ENCODE measurements at regions not wholly inside any gene's neighbourhood (a gene's known extent, or its start where the extent isn't known, plus 50 kb on each side); places are given as distances from the start of the nearest gene placed in this dataset.

DNA sequence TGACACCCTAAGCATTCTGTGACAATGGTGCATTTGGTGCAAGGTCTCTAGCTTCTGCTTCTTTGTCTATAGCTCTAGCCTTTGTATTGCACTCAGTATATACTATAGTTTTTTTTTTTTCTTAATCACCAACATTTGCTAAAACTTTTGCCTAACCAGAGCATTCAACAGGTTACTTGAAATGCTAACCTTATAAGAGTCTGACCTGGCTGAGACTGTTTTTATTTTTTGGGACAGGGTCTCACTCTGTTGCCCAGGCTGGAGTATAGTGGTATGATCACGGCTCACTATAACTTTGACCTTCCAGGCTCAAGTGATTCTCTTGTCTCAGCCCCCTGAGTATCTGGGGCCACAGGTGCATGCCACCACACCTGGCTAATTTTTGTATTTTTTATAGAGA, 92.4 kb downstream of the ZNF365 start:
- H3K9me3 ChIP-seq (ENCODE audit: insufficient read depth, low read length) = peaks cover 5% of the 10 kb centered on the region; the same call in 1 of the 2 replicates

GRCh38 chr10:62467527-62467926, 93.4 kb downstream of the ZNF365 start:
- Histone ChIP-seq H3K9me3 (ENCODE audit: insufficient read depth, low read length) (peaks cover 5% of the 10 kb centered on the region; the same call in 1 of the 2 replicates), H3K9ac (ENCODE audit: low read length) (no peak overlapping the region), H3K4me2 (ENCODE audit: low read length) (no peak overlapping the region), H3K79me2 (ENCODE audit: low read length) (no peaks in the 10 kb centered on the region), H3K36me3 (replicated peaks; ENCODE audit: low read depth, low read length) (no peaks in the 10 kb centered on the region), H4K20me1 (ENCODE audit: insufficient read depth, low read length) (no peaks in the 10 kb centered on the region), H2AFZ (ENCODE audit: low read depth, low read length) (no peak overlapping the region), H3K4me3 (ENCODE audit: low read length) (no peak overlapping the region), H3K27ac (ENCODE audit: low read length) (no peak overlapping the region), H3K27me3 (ENCODE audit: low read depth, low read length) (no peaks in the 10 kb centered on the region), H3K4me1 (ENCODE audit: low read length) (peaks cover 15% of the 10 kb centered on the region)
- TF ChIP-seq, protein P1, sequence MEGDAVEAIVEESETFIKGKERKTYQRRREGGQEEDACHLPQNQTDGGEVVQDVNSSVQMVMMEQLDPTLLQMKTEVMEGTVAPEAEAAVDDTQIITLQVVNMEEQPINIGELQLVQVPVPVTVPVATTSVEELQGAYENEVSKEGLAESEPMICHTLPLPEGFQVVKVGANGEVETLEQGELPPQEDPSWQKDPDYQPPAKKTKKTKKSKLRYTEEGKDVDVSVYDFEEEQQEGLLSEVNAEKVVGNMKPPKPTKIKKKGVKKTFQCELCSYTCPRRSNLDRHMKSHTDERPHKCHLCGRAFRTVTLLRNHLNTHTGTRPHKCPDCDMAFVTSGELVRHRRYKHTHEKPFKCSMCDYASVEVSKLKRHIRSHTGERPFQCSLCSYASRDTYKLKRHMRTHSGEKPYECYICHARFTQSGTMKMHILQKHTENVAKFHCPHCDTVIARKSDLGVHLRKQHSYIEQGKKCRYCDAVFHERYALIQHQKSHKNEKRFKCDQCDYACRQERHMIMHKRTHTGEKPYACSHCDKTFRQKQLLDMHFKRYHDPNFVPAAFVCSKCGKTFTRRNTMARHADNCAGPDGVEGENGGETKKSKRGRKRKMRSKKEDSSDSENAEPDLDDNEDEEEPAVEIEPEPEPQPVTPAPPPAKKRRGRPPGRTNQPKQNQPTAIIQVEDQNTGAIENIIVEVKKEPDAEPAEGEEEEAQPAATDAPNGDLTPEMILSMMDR (IDR thresholded peaks at IDR 0.05; ENCODE audit: low read depth, low read length) = no peak
- TF ChIP-seq EZH2phosphoT487 (IDR thresholded peaks at IDR 0.05; ENCODE audit: low read depth) = no peak

More for the DNA sequence above, 92.4 kb downstream of the ZNF365 start:
- no peaks in the 10 kb centered on the region for H3K79me2 ChIP-seq (ENCODE audit: low read length)
- H3K27ac ChIP-seq (ENCODE audit: low read length) = no peak overlapping the region
- H4K20me1 ChIP-seq (ENCODE audit: insufficient read depth, low read length) = no peaks in the 10 kb centered on the region
- no peaks in the 10 kb centered on the region for H3K36me3 ChIP-seq (replicated peaks; ENCODE audit: low read depth, low read length)
- H3K4me3 ChIP-seq (ENCODE audit: low read length) = no peak overlapping the region
- no peak overlapping the region for H2AFZ ChIP-seq (ENCODE audit: low read depth, low read length)
- H3K4me2 ChIP-seq (ENCODE audit: low read length) = no peak overlapping the region
- no peak for TF ChIP-seq EZH2phosphoT487 (IDR thresholded peaks at IDR 0.05; ENCODE audit: low read depth)
- TF ChIP-seq, protein P1 (IDR thresholded peaks at IDR 0.05; ENCODE audit: low read depth, low read length) = no peak
- H3K9ac ChIP-seq (ENCODE audit: low read length) = no peak overlapping the region
- peaks cover 15% of the 10 kb centered on the region for H3K4me1 ChIP-seq (ENCODE audit: low read length)
- no peaks in the 10 kb centered on the region for H3K27me3 ChIP-seq (ENCODE audit: low read depth, low read length)

DNA sequence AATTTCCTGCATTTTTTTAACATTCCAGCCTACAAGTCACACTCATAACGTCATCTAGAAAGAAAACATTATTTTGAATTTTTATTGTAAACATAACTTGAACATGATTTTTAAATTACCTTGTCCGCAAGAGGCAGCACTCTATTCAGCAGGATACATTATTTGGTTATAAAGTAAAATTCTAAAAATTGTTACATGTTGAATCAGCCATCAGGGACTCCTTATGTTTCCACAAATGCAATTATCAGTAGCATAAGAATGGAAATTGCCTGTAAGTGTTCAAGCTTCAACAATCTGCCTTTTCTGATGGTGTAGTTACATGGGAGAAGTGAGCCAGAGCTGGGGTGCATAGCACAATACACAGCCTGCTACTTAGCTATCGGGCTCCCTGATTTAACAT, 97.5 kb downstream of the ZNF365 start:
- no peaks in the 10 kb centered on the region for H3K27me3 ChIP-seq (ENCODE audit: low read depth, low read length)
- no peaks in the 10 kb centered on the region for H3K79me2 ChIP-seq (ENCODE audit: low read length)
- no peak overlapping the region for H3K4me2 ChIP-seq (ENCODE audit: low read length)
- no peak overlapping the region for H3K4me3 ChIP-seq (ENCODE audit: low read length)
- no peak overlapping the region for H3K9ac ChIP-seq (ENCODE audit: low read length)
- no peaks in the 10 kb centered on the region for H3K9me3 ChIP-seq (ENCODE audit: insufficient read depth, low read length)
- H4K20me1 ChIP-seq (ENCODE audit: insufficient read depth, low read length) = no peaks in the 10 kb centered on the region
- peaks cover 11% of the 10 kb centered on the region for H3K4me1 ChIP-seq (ENCODE audit: low read length)
- H2AFZ ChIP-seq (ENCODE audit: low read depth, low read length) = no peak overlapping the region
- no peak overlapping the region for H3K27ac ChIP-seq (ENCODE audit: low read length)
- H3K36me3 ChIP-seq (replicated peaks; ENCODE audit: low read depth, low read length) = no peaks in the 10 kb centered on the region
- TF ChIP-seq, protein P1 (IDR thresholded peaks at IDR 0.05; ENCODE audit: low read depth, low read length) = no peak
- TF ChIP-seq EZH2phosphoT487 (IDR thresholded peaks at IDR 0.05; ENCODE audit: low read depth) = no peak

DNA sequence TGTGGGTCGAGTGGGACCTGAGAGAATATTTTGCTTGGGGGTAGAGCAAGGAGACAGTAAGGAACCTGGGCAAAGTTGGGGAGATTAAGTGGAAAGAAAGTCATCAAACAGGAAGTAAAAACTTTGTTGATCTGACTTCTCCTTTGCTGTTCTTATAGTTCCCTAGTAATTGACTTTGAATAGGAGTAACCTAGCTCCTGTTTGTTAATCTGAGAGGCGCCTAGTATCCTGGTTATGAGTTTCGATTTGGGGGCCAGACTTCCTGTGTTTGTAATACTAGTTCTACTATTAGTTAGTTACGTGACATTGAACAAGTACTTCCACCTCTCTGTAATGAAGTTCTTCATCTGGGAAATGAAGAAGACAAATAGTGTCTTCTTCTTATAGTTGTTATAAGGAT, 99.1 kb downstream of the ZNF365 start:
- no peaks in the 10 kb centered on the region for H3K27me3 ChIP-seq (ENCODE audit: low read depth, low read length)
- no peak overlapping the region for H3K27ac ChIP-seq (ENCODE audit: low read length)
- H3K9ac ChIP-seq (ENCODE audit: low read length) = no peak overlapping the region
- H3K9me3 ChIP-seq (ENCODE audit: insufficient read depth, low read length) = no peaks in the 10 kb centered on the region
- no peaks in the 10 kb centered on the region for H4K20me1 ChIP-seq (ENCODE audit: insufficient read depth, low read length)
- no peak for TF ChIP-seq EZH2phosphoT487 (IDR thresholded peaks at IDR 0.05; ENCODE audit: low read depth)
- TF ChIP-seq, protein P1 (IDR thresholded peaks at IDR 0.05; ENCODE audit: low read depth, low read length) = no peak
- no peaks in the 10 kb centered on the region for H3K79me2 ChIP-seq (ENCODE audit: low read length)
- H3K4me1 ChIP-seq (ENCODE audit: low read length) = peaks cover 11% of the 10 kb centered on the region
- H3K4me3 ChIP-seq (ENCODE audit: low read length) = no peak overlapping the region; the same call in 1 of the 2 replicates
- no peaks in the 10 kb centered on the region for H3K36me3 ChIP-seq (replicated peaks; ENCODE audit: low read depth, low read length)
- peak overlapping the region; percentile 13; the same call in 1 of the 2 replicates for H3K4me2 ChIP-seq (ENCODE audit: low read length)
- 0 out of 2 replicates have a peak overlapping the region, but pooled peaks have one; percentile 57 for H2AFZ ChIP-seq (ENCODE audit: low read depth, low read length)
